ENCODE measurements at regions not wholly inside any gene's neighbourhood (a gene's known extent, or its start where the extent isn't known, plus 50 kb on each side); places are given as distances from the start of the nearest gene placed in this dataset.

- TF ChIP-seq ARNT (IDR thresholded peaks at IDR 0.05) (no peak), FOXA1 (IDR thresholded peaks at IDR 0.05) (no peak), TARDBP (IDR thresholded peaks at IDR 0.05) (no peak), PKNOX1 (IDR thresholded peaks at IDR 0.05) (0 out of 2 replicates have a peak, but pooled peaks have one; percentile 12)
Observed at GRCh38 chr4:89489338-89489771, 181.8 kb upstream of the GPRIN3 start.
